Gastrocnemius medialis (tissue), 4 donors: ENCODE measurements at regions not wholly inside any gene's neighbourhood (a gene's known extent, or its start where the extent isn't known, plus 50 kb on each side); places are given as distances from the start of the nearest gene placed in this dataset.
"Not testable (repeated sequence)": the region's sequence is repeated elsewhere in the genome, so short reads cannot be mapped to it uniquely, and the experiment has no call there.

Experiments
- ATAC-seq, 2 donors: fragments of 150-250 bp; one replicate each; pipeline ENCODE4 v1.9.1; 2016
- DNase-seq, 2 donors: peaks; one replicate each; pipeline ENCODE4 v3.0.0-alpha.2; 2019
- H3K27ac ChIP-seq, 4 donors: fragments of 200-600 bp; sonication (generic); 1 replicate in 1 of 4; 2 replicates in 3 of 4; pipeline ENCODE4 v1.5.1; 2016 to 2018; ENCODE audit warnings: mild to moderate bottlenecking in 2 of 4, moderate library complexity in 1 of 4
- H3K27me3 ChIP-seq, 3 donors: fragments of 200-600 bp; sonication (generic) in 2 of 3; 1 replicate in 1 of 3; 2 replicates in 2 of 3; pipeline versions ENCODE4 v1.5.1 to v1.6.0; 2016 to 2019; ENCODE audit warnings: mild to moderate bottlenecking in 1 of 3, moderate library complexity in 1 of 3
- H3K36me3 ChIP-seq, 2 donors: fragments of 200-600 bp; sonication (generic) in 1 of 2; one replicate each; pipeline ENCODE4 v1.5.1; 2017 to 2018
- H3K4me1 ChIP-seq, 2 donors: fragments of 200-600 bp; sonication (generic) in 1 of 2; one replicate each; pipeline ENCODE4 v1.5.1; 2016 to 2017; ENCODE audit warnings: mild to moderate bottlenecking in 2 of 2
- H3K4me3 ChIP-seq, 4 donors: fragments of 200-600 bp; sonication (generic) in 3 of 4; 1 replicate in 1 of 4; 2 replicates in 3 of 4; pipeline ENCODE4 v1.5.1; 2016 to 2019; ENCODE audit warnings: mild to moderate bottlenecking in 2 of 4
- H3K9me3 ChIP-seq, 3 donors: fragments of 200-600 bp; sonication (generic) in 2 of 3; 1 replicate in 1 of 3; 2 replicates in 2 of 3; pipeline ENCODE4 v1.5.1; 2016 to 2019
- CTCF ChIP-seq, 5 experiments: fragments of 450-650 bp in 3 of 5; fragments of 200-600 bp in 2 of 5; sonication (generic) in 2 of 5; IDR thresholded peaks in 4 of 5; conservative IDR thresholded peaks in 1 of 5; 1 replicate in 4 of 5; 2 replicates in 1 of 5; pipeline ENCODE4 v1.5.1; 2016 to 2019; ENCODE audit warnings: antibody characterized with exemption in 5 of 5, mild to moderate bottlenecking in 3 of 5, moderate library complexity in 3 of 5
- POLR2A ChIP-seq, 2 donors: fragments of 450-650 bp; IDR thresholded peaks; one replicate each; pipeline ENCODE4 v1.6.1; 2017; ENCODE audit warnings: antibody characterized with exemption in 2 of 2, mild to moderate bottlenecking in 2 of 2, moderate library complexity in 2 of 2
- in situ Hi-C, 4 donors: fragments of 200-750 bp; cut with MboI; loops; one replicate each; pipeline versions ENCODE4 v1.15.0 to v1.8.0; 2017; ENCODE audit warnings: low sequenced_read_pairs in 4 of 4
- intact Hi-C: fragments of 100-400 bp; cut with DNase I; formaldehyde crosslinking; loops from one replicate; pipeline ENCODE4 v1.15.1; 2023; ENCODE audit warnings: low total_unique reads

GRCh38 chr6:142645663-142646062 is 299.3 kb downstream of the HIVEP2 start:
- intact Hi-C loops (no loop called here), in situ Hi-C loops (no loop called here)
- no peak overlapping the region for H3K27ac ChIP-seq
- H3K4me3 ChIP-seq = no peak overlapping the region
- ATAC-seq (no peak), DNase-seq (no peak)
- no peak for TF ChIP-seq POLR2A (IDR thresholded peaks at IDR 0.05)
- TF ChIP-seq CTCF (IDR thresholded peaks at IDR 0.05 in 4 of 5, conservative IDR thresholded peaks at IDR 0.05 in 1 of 5) = no peak
- H3K9me3 ChIP-seq = no peaks in the 10 kb centered on the region
- H3K27me3 ChIP-seq = no peaks in the 10 kb centered on the region
- no peaks in the 10 kb centered on the region for H3K4me1 ChIP-seq
- no peaks in the 10 kb centered on the region for H3K36me3 ChIP-seq

GRCh38 chr6:142647449-142648035 is 297.4 kb downstream of the HIVEP2 start:
- Histone ChIP-seq H3K27ac (no peak overlapping the region), H3K27me3 (no peaks in the 10 kb centered on the region), H3K36me3 (no peaks in the 10 kb centered on the region), H3K9me3 (no peaks in the 10 kb centered on the region), H3K4me3 (no peak overlapping the region), H3K4me1 (no peaks in the 10 kb centered on the region)
- TF ChIP-seq POLR2A (IDR thresholded peaks at IDR 0.05) (no peak), CTCF (IDR thresholded peaks at IDR 0.05 in 4 of 5, conservative IDR thresholded peaks at IDR 0.05 in 1 of 5) (no peak)
- intact Hi-C loops (no loop called here), in situ Hi-C loops (no loop called here)
- ATAC-seq (no peak), DNase-seq (no peak)

- no peak overlapping the region for H3K27ac ChIP-seq
- intact Hi-C loops (no loop called here), in situ Hi-C loops (no loop called here)
- DNase-seq = no peak
- no peak overlapping the region for H3K4me3 ChIP-seq
- H3K27me3 ChIP-seq = no peaks in the 10 kb centered on the region
- H3K36me3 ChIP-seq = no peaks in the 10 kb centered on the region
- H3K4me1 ChIP-seq = no peaks in the 10 kb centered on the region
- TF ChIP-seq CTCF (IDR thresholded peaks at IDR 0.05 in 4 of 5, conservative IDR thresholded peaks at IDR 0.05 in 1 of 5) (no peak), POLR2A (IDR thresholded peaks at IDR 0.05) (no peak)
- no peaks in the 10 kb centered on the region for H3K9me3 ChIP-seq
- ATAC-seq = no peak
These were observed 296.9 kb downstream of the HIVEP2 start for GRCh38 chr6:142648036-142648451.

- DNase-seq (no peak), ATAC-seq (no peak)
- no peaks in the 10 kb centered on the region for H3K27me3 ChIP-seq
- H3K4me1 ChIP-seq = no peaks in the 10 kb centered on the region
- in situ Hi-C loops (no loop called here), intact Hi-C loops (no loop called here)
- no peak overlapping the region for H3K4me3 ChIP-seq
- no peaks in the 10 kb centered on the region for H3K36me3 ChIP-seq
- TF ChIP-seq POLR2A (IDR thresholded peaks at IDR 0.05) (no peak), CTCF (IDR thresholded peaks at IDR 0.05 in 4 of 5, conservative IDR thresholded peaks at IDR 0.05 in 1 of 5) (no peak)
- no peak overlapping the region for H3K27ac ChIP-seq
- H3K9me3 ChIP-seq = no peaks in the 10 kb centered on the region
These were observed 296.4 kb downstream of the HIVEP2 start for GRCh38 chr6:142648526-142648925.

GRCh38 chr6:142649438-142650234 is 295.3 kb downstream of the HIVEP2 start:
- DNase-seq, in situ Hi-C loops, intact Hi-C loops, H3K27ac ChIP-seq, H3K9me3 ChIP-seq, H3K4me3 ChIP-seq, ATAC-seq, H3K4me1 ChIP-seq, H3K36me3 ChIP-seq, H3K27me3 ChIP-seq: not testable (repeated sequence)
